ENCODE measurements at regions not wholly inside any gene's neighbourhood (a gene's known extent, or its start where the extent isn't known, plus 50 kb on each side); places are given as distances from the start of the nearest gene placed in this dataset.

- TF ChIP-seq REST (IDR thresholded peaks at IDR 0.05; ENCODE audit: low read depth) = no peak
- no peak for TF ChIP-seq ZBTB33 (IDR thresholded peaks at IDR 0.05; ENCODE audit: extremely low read depth, insufficient replicate concordance, low read length)
- no peak for TF ChIP-seq YY1 (IDR thresholded peaks at IDR 0.05; ENCODE audit: extremely low read depth, insufficient replicate concordance, low read depth, low read length)
- no peak for TF ChIP-seq MAX (IDR thresholded peaks at IDR 0.05)
- TF ChIP-seq POLR2A (IDR thresholded peaks at IDR 0.05; ENCODE audit: borderline replicate concordance, extremely low read depth, insufficient read depth, insufficient read length) = no peak
- TF ChIP-seq EGR1 (IDR thresholded peaks at IDR 0.05; ENCODE audit: low read depth) = no peak
These were observed 816.8 kb downstream of the MTRR start (continued) for GRCh38 chr5:8685704-8686103.

GRCh38 chr5:8686707-8687106, 817.8 kb downstream of the MTRR start:
- H3K9me3 ChIP-seq (ENCODE audit: control insufficient read depth in 1 of 2, insufficient read depth in 1 of 2, low read depth in 1 of 2, low read length in 2 of 2) = peaks cover 0 to 19% of the 10 kb centered on the region in 2 experiments; a peak in 2 of 4 replicates
- ATAC-seq (no peak), DNase-seq (ENCODE audit: low read depth, low spot score) (no peak)
- no peaks in the 10 kb centered on the region for H3K79me2 ChIP-seq (ENCODE audit: insufficient read depth, low read length)
- CTCF ChIA-PET = no interaction called here
- H2AFZ ChIP-seq (ENCODE audit: low read depth, low read length, poor library complexity, severe bottlenecking) = no peak overlapping the region
- no TSS peak for BruUV-seq (replicated peaks)
- no peaks in the 10 kb centered on the region for H3K4me1 ChIP-seq (ENCODE audit: control insufficient read depth in 1 of 2, insufficient read depth in 2 of 2, low read length in 2 of 2)
- H4K20me1 ChIP-seq (ENCODE audit: insufficient read depth) = no peaks in the 10 kb centered on the region
- H3K4me3 ChIP-seq (replicated peaks in 1 of 2; ENCODE audit: low read depth in 1 of 2, low read length in 2 of 2) = no peak overlapping the region
- H3K9me2 ChIP-seq (ENCODE audit: insufficient read depth) = no peaks in the 10 kb centered on the region
- no peak overlapping the region for H3K9ac ChIP-seq (ENCODE audit: low read length)
- no peak overlapping the region for H3K4me2 ChIP-seq (ENCODE audit: low read length)
- no peak overlapping the region for H3K27ac ChIP-seq (ENCODE audit: low read depth, low read length)
- intact Hi-C loops (cut with micrococcal nuclease) = no loop called here
- POLR2A ChIA-PET = no interaction called here
- no peaks in the 10 kb centered on the region for H3K36me3 ChIP-seq (ENCODE audit: control insufficient read depth in 1 of 2, insufficient read depth in 2 of 2, low read length in 2 of 2)
- RAD21 ChIA-PET (ENCODE audit: low non-redundant PET in 1 of 2, low total read pairs in 2 of 2, uncharacterized antibody in 2 of 2, unreplicated experiment in 2 of 2) = no interaction called here
- TF ChIP-seq EGR1 (IDR thresholded peaks at IDR 0.05; ENCODE audit: low read depth) (no peak), ELF1 (IDR thresholded peaks at IDR 0.05; ENCODE audit: borderline replicate concordance, low read depth) (no peak), ZNF274 (IDR thresholded peaks at IDR 0.05; ENCODE audit: low read depth, low read length) (no peak), EZH2 (IDR thresholded peaks at IDR 0.05) (no peak), JUND (IDR thresholded peaks at IDR 0.05) (no peak), YY1 (IDR thresholded peaks at IDR 0.05; ENCODE audit: extremely low read depth, insufficient replicate concordance, low read depth, low read length) (no peak), RAD21 (IDR thresholded peaks at IDR 0.05; ENCODE audit: low read depth) (no peak), SRF (IDR thresholded peaks at IDR 0.05; ENCODE audit: low read depth) (no peak), MAX (IDR thresholded peaks at IDR 0.05) (no peak)
- H3K27me3 ChIP-seq (ENCODE audit: insufficient read depth, low read length) = no peaks in the 10 kb centered on the region
